Omental fat pad (tissue), 3 donors: ENCODE measurements at regions not wholly inside any gene's neighbourhood (a gene's known extent, or its start where the extent isn't known, plus 50 kb on each side); places are given as distances from the start of the nearest gene placed in this dataset.

ENCODE experiments used
- ATAC-seq: fragments of 150-250 bp; one replicate; pipeline ENCODE4 v1.9.1; 2016; ENCODE audit warnings: mild to moderate bottlenecking, moderate library complexity; ENCODE audit not compliant: low FRiP score
- DNase-seq: peaks from one replicate; pipeline ENCODE4 v3.0.0-alpha.2; 2019; ENCODE audit warnings: low spot score
- CTCF ChIP-seq, 3 donors: fragments of 450-650 bp; IDR thresholded peaks; one replicate each; pipeline ENCODE4 v1.5.1; 2016 to 2017; ENCODE audit warnings: antibody characterized with exemption in 3 of 3, mild to moderate bottlenecking in 3 of 3, moderate library complexity in 2 of 3

- ATAC-seq (no peak), DNase-seq (no peak)
- TF ChIP-seq CTCF (IDR thresholded peaks at IDR 0.05): no peak
These were observed 367.4 kb downstream of the BTG1 start for GRCh38 chr12:91778091-91778832.

- no peak for DNase-seq
- ATAC-seq: no peak
- TF ChIP-seq CTCF (IDR thresholded peaks at IDR 0.05): no peak
These were observed 368.2 kb downstream of the BTG1 start for GRCh38 chr12:91777268-91777992.

- ATAC-seq (peak; percentile 55), DNase-seq (no peak)
- TF ChIP-seq CTCF (IDR thresholded peaks at IDR 0.05): no peak
These were observed 371.2 kb downstream of the BTG1 start for GRCh38 chr12:91774434-91774921.

- no peak for TF ChIP-seq CTCF (IDR thresholded peaks at IDR 0.05)
- ATAC-seq (peak; percentile 12), DNase-seq (no peak)
These were observed 371.8 kb downstream of the BTG1 start for GRCh38 chr12:91773749-91774429.

- TF ChIP-seq CTCF (IDR thresholded peaks at IDR 0.05): no peak
- DNase-seq: no peak
- no peak for ATAC-seq
These were observed 373.2 kb downstream of the BTG1 start for GRCh38 chr12:91772411-91772810.

GRCh38 chr12:91769736-91770135, 375.9 kb downstream of the BTG1 start:
- TF ChIP-seq CTCF (IDR thresholded peaks at IDR 0.05): no peak
- DNase-seq: no peak
- no peak for ATAC-seq
